NCI-H226 (cell line): ENCODE measurements at regions not wholly inside any gene's neighbourhood (a gene's known extent, or its start where the extent isn't known, plus 50 kb on each side); places are given as distances from the start of the nearest gene placed in this dataset.

Experiments
- DNase-seq: peaks from one replicate; pipeline ENCODE4 v3.0.0-alpha.2; 2015

DNA sequence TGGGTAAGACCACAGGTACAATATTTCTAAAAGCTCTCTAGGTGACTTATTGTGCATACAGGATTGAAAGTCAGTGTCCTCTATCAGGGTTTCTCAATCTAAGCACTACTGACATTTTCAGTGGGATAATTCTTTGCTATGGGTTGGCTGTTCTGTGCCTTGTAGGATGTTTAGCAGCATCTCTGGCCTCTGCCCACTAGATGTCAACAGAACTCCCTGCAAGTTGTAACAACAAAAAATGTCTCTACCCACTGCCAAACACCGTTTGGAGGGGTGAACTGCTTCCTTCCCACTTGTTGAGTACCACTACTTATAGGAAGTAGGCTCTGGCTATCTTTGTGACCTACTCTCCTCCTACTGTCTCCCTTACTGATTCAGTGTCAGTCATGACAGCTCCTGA lies 90.1 kb upstream of the ZRANB2 start:
- DNase-seq, result no peak

DNA sequence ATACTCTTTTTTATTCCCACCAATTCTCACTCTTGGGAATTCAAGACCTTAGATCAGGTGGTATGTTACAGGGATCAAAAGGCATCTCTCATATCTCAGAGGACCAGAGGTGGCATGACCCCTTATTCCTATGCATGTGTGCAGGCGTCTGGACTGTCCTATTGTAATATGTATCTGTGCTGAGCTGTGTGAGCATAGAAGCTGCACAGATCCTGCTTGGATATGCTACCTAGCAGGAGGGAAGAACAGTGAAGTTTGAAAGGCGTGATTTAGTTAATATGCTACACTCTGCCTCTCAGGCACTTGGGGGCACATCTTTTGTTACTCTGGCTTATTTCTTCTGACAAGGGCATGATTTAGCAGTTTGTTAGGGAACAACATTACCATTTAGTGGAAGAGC lies 86.7 kb upstream of the ZRANB2 start:
- no peak for DNase-seq

DNA sequence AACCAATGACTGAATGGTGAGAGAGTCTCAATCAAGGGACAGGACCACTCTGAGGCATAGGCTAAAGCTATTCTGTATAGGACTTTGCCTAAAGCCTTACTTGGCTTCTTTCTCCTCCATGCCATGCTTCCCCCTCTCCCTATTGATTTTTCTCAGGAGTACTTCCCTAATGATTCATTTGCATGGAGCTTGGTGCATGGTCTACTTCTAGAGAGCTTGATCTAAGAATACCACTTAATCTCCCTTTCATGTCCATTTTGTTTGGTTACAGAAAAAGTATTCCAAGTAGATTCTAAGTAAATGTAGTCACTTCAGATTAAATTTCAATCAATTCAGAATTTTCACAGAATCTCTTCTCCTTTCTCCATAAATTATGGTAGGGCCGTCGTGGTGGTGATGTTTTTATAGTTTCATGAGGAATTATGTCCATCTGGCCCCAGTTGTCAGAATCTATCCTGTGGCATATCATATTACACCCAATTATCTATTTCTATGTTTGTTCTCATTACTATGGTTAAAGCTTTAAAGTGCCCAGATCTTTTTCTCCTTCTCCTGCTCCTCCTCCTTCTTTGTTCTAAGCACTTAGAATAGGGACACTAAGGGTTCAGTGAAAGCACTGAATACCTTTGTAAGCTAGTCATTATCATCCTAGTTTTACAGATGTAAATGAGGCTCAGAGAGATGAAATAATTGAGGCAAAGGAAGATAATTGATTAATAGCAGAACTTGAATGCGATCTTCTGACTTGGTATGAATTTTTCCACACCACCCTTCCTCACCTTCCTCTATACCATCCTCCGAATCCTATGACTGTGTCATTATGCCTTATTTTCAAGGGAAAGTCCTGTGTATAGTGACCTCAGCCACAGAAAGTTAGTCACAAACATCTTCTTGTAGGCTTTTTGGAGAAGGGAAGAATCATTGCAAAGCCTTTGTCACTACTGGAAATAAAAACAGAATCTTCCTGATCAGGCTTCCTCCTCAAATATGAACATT lies 85.6 kb upstream of the ZRANB2 start:
- DNase-seq, result no peak

DNA sequence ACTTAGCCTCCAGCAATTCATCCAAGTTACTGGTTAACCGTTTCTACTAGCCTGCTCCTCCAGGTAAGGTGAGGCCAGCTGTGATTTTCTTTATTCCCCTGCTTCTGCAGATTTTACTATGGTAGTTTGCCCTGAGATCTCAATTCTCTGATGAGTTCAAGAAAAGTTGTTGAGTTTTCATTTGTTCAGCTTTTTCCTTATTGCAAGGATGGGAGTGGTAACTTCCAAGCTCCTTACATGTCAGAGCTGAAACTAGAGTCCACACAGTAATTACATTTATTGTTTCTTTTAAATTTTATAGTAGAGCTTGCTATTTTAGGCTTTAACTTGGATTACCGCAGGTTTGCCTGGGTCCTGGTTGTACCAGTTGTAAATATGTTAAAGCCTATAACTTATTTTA lies 76.9 kb upstream of the ZRANB2 start:
- DNase-seq, result no peak

DNA sequence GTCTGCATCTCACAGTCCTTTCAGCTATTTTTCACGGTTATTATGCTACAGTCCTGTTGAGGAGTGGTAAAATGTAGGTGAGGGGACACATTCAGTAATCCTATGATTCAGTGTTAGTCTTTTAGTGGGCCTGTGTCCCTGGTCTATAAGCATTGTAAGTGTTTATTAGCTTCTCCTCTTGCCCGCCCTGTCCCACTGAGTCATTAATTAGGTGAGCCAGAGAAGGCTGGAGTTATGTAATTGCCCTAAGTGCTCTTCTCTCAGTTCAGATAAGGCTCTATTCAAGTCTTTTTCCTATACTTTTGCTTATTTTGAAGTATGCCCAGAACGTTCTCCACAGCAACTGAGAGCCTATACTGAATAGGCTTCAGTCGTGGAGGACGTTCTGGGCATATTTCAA lies 76.3 kb upstream of the ZRANB2 start:
- no peak for DNase-seq

DNA sequence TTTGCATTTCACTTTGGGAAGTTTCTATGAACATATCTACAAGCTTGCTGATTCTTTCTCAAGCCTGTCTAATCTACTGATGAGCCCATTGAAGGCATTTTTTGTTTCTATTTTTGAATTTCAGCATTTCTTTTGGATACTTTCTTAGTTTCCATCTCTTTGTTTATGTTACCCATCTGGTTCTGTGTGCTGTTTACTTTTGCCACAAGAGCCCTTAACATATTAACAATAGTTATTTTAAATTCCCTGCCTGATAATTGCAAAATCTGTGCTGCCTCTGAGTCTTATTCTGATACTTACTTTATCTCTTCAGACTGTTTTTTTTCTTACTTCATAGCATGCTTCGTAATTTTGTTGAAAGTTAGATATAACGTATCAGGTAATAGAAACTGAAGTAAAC lies 75.8 kb upstream of the ZRANB2 start:
- DNase-seq, result no peak

DNA sequence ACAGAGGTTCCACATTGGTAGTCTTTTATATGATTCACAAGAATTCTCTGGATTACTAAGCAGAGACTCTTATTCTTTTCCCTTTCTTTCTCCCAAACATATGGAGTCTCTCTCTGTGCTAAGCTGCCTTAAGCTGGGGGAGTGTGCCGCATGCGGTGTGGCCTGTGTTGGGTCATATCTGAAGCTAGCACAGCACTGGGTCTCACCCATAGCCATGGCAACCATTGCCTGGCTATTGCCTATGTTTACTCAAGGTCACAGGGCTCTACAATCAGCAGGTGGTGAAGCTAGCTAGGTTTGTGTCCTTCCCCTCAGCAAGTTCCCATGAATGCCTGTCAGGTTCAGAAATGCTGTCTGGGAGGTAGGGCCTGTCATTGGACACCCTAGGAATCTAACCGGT lies 73.6 kb upstream of the ZRANB2 start:
- no peak for DNase-seq

DNA sequence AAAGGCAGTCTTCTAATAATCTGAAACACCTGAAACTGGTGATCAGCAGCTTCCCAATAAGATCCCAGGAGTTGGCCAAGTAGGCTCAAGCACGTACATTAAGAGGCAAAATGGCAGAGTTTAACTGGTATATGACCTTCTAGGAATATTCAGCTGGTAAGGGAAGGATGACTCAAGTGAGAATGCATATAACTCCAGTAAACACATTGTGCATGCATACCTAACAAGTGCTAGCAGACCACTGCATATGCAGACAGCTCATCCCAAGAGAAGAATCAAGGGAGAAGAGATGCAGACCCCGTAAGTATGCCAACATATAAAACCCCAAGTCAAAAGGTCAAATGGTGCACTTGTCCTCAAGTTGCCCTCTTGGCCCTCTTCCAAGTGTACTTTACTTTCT lies 73.0 kb upstream of the ZRANB2 start:
- DNase-seq, result no peak

DNA sequence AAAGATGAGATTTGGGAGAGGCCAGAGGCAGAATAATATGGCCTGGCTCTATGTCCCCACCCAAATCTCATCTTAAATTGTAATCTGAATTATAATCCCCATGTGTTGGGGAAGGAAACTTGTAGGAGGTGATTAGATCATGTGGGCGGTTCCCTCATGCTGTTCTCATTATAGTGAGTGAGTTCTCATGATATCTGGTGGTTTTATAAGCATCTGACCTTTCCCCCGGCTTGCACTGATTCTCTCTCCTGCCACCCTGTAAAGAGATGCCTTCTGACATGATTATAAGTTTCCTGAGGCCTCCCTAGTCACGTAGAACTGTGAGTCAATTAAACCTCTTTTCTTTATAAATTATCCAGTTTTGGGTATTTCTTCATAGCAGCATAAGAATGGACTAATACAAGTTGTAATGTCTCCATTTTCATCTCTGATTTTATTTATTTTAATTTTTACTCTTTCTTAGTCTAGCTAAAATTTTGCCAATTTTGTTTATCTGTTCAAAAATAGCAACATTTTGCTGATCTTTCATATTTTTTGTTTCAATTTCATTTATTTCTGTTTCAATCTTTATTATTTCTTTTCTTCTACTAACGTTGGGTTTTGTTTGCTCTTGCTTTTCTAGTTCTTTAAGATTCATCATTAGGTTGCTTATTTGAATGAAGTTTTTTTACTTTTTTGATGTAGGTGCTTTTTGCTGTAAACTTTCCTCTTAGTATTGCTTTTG lies 67.0 kb upstream of the ZRANB2 start:
- no peak for DNase-seq

DNA sequence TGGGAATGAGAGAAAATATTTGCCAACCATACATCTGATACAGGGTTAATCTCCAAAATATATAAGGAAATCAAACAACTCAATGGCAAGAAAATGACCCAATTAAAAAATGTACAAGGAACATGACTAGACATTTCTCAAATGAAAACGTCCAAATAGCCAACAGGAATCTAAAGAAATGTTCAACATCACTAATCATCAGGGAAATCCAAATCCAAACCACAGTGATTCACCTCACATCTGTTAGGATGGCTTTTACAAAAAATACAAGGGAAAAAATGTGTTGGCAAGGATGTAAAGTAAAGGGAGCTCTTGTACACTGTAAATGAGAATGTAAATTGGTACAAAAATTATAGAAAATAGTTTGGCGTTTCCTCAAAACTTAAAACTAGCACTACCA lies 54.7 kb upstream of the ZRANB2 start:
- no peak for DNase-seq
